Esophagus squamous epithelium (tissue), 5 donors: ENCODE measurements at regions not wholly inside any gene's neighbourhood (a gene's known extent, or its start where the extent isn't known, plus 50 kb on each side); places are given as distances from the start of the nearest gene placed in this dataset.

Source experiments
- DNase-seq: peaks from one replicate; lab custom pipeline; 2025; lab: John Stamatoyannopoulos, UW
- H3K27ac ChIP-seq, 4 donors: fragments of 200-600 bp; sonication (generic); one replicate each; pipeline ENCODE4 v1.5.1; 2016 to 2019; ENCODE audit warnings: mild to moderate bottlenecking in 1 of 4
- H3K27me3 ChIP-seq, 4 donors: fragments of 200-600 bp; sonication (generic); 1 replicate in 3 of 4; 2 replicates in 1 of 4; pipeline versions ENCODE4 v1.5.1 to v1.6.0; 2017 to 2021; ENCODE audit warnings: antibody characterized with exemption in 1 of 4
- H3K36me3 ChIP-seq, 3 donors: fragments of 200-600 bp; sonication (generic); one replicate each; pipeline ENCODE4 v1.5.1; 2016 to 2019
- H3K4me1 ChIP-seq, 3 donors: fragments of 200-600 bp; sonication (generic); one replicate each; pipeline ENCODE4 v1.5.1; 2017 to 2019
- H3K4me3 ChIP-seq, 4 donors: fragments of 200-600 bp; sonication (generic); 1 replicate in 3 of 4; 2 replicates in 1 of 4; pipeline ENCODE4 v1.5.1; 2016 to 2019; ENCODE audit warnings: mild to moderate bottlenecking in 2 of 4, moderate library complexity in 1 of 4
- H3K9me3 ChIP-seq, 3 donors: fragments of 200-600 bp; sonication (generic); one replicate each; pipeline ENCODE4 v1.5.1; 2016 to 2019
- CTCF ChIP-seq, 6 experiments: fragments of 450-650 bp in 4 of 6; fragments of 200-600 bp in 2 of 6; sonication (generic) in 2 of 6; IDR thresholded peaks; one replicate each; pipeline ENCODE4 v1.5.1; 2016 to 2019; ENCODE audit warnings: antibody characterized with exemption in 6 of 6, mild to moderate bottlenecking in 4 of 6, moderate library complexity in 4 of 6
- POLR2A ChIP-seq, 4 donors: fragments of 450-650 bp; IDR thresholded peaks; one replicate each; pipeline ENCODE4 v1.6.1; 2017; ENCODE audit warnings: antibody characterized with exemption in 4 of 4, mild to moderate bottlenecking in 4 of 4, moderate library complexity in 3 of 4
- WGBS, 2 donors: methylation state at CpG; one replicate each; pipeline ENCODE4 v1.1.5; 2018; 5-methylcytosine and 5-hydroxymethylcytosine counted together
- intact Hi-C: fragments of 100-400 bp; cut with DNase I; formaldehyde crosslinking; loops from one replicate; pipeline ENCODE4 v1.15.0; 2022
- donor health status: DM: yes; HTN: yes; CAD: no.

GRCh38 chr16:73412416-73412815, 364.5 kb upstream of the ZFHX3 start:
- intact Hi-C loops = no loop called here
- WGBS, 2 donors = 80 to 86% methylated on average over 7 of the region's 7 CpGs
- H3K36me3 ChIP-seq = no peaks in the 10 kb centered on the region
- H3K4me1 ChIP-seq = no peaks in the 10 kb centered on the region
- no peaks in the 10 kb centered on the region for H3K27me3 ChIP-seq
- no peaks in the 10 kb centered on the region for H3K9me3 ChIP-seq
- TF ChIP-seq POLR2A (IDR thresholded peaks at IDR 0.05) (no peak), CTCF (IDR thresholded peaks at IDR 0.05) (no peak)
- H3K4me3 ChIP-seq = no peak overlapping the region
- no peak overlapping the region for H3K27ac ChIP-seq
- no peak for DNase-seq

- no peak overlapping the region for H3K27ac ChIP-seq
- no peaks in the 10 kb centered on the region for H3K27me3 ChIP-seq
- H3K4me3 ChIP-seq = no peak overlapping the region
- intact Hi-C loops = no loop called here
- WGBS, 2 donors = 83 to 89% methylated on average over 6 of the region's 6 CpGs
- no peaks in the 10 kb centered on the region for H3K9me3 ChIP-seq
- H3K36me3 ChIP-seq = no peaks in the 10 kb centered on the region
- H3K4me1 ChIP-seq = no peaks in the 10 kb centered on the region
- no peak for TF ChIP-seq CTCF (IDR thresholded peaks at IDR 0.05)
- TF ChIP-seq POLR2A (IDR thresholded peaks at IDR 0.05) = no peak
- DNase-seq = no peak
Observed at GRCh38 chr16:73408716-73409115, 360.8 kb upstream of the ZFHX3 start.

DNA sequence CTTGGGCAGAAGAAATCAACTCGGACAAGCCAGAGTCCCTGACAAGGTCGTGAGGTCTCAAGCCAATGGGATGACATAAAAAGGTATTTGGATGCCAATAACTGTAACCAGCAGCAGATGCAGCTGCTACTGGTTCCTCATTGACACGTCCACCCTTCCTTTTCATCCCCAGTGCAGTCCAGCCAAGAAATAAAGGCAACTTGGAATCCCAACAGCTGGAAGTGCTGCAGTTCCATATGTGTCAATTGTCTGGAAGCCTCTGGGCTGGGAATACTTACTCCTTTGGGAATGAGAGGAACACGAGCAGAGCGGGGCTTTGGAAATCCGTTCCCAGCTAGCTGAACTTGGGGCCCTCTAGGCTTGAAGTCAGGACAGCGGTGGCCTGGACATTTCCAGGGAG, 360.4 kb upstream of the ZFHX3 start:
- Histone ChIP-seq H3K4me1 (no peaks in the 10 kb centered on the region), H3K36me3 (no peaks in the 10 kb centered on the region), H3K9me3 (no peaks in the 10 kb centered on the region), H3K27me3 (no peaks in the 10 kb centered on the region), H3K27ac (no peak overlapping the region), H3K4me3 (no peak overlapping the region)
- TF ChIP-seq CTCF (IDR thresholded peaks at IDR 0.05) = no peak
- no peak for TF ChIP-seq POLR2A (IDR thresholded peaks at IDR 0.05)
- no peak for DNase-seq
- 57 to 59% methylated on average over 5 of the region's 7 CpGs for WGBS, 2 donors
- intact Hi-C loops = no loop called here

DNA sequence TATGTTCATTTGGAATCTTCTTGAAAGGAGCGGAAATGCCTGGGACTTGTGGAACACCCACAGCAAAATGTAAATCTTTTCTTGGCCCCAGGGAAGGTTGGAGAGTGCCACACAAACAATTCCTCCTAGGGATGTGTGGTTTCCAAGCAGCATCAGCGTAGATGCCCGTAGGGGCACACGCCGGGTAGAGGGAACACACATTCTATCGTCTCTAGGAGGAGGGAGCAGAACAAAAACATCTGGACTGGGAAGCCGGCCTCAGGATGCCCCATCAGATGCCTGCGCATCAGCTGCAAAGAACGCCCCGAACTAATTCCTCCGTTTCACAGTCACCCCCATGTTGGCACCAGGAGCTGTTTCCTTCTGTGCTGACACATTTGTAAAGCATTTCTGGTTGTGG, 357.9 kb upstream of the ZFHX3 start:
- 69 to 71% methylated on average over 4 to 11 of the region's 11 CpGs for WGBS, 2 donors
- no peaks in the 10 kb centered on the region for H3K9me3 ChIP-seq
- no peak overlapping the region for H3K27ac ChIP-seq
- DNase-seq = no peak
- no peak for TF ChIP-seq CTCF (IDR thresholded peaks at IDR 0.05)
- no peak for TF ChIP-seq POLR2A (IDR thresholded peaks at IDR 0.05)
- no peaks in the 10 kb centered on the region for H3K27me3 ChIP-seq
- H3K4me3 ChIP-seq = no peak overlapping the region
- intact Hi-C loops = no loop called here
- H3K4me1 ChIP-seq = no peaks in the 10 kb centered on the region
- no peaks in the 10 kb centered on the region for H3K36me3 ChIP-seq

DNA sequence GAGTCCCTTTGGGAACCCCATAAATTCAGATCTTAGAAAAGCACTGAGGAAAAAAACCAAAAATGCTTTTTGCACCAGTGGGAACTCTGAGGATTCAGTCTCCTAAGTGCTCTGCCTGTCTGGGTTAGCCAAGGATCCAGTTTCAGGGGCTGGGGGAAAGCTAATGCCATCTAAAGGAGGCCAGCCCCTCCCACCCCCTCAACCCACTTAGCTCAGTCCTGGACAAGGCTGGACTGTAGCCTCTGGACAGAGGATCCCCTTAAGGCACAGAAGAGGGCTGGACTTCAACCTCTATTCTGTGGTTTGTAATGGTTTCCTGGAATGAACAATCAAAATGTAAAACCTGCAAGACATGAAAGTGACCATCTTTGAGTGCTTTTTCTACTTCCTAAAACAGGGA, 356.1 kb upstream of the ZFHX3 start:
- Histone ChIP-seq H3K36me3 (no peaks in the 10 kb centered on the region), H3K27ac (no peak overlapping the region), H3K9me3 (no peaks in the 10 kb centered on the region), H3K4me3 (no peak overlapping the region), H3K4me1 (no peaks in the 10 kb centered on the region), H3K27me3 (no peaks in the 10 kb centered on the region)
- intact Hi-C loops = no loop called here
- no peak for DNase-seq
- TF ChIP-seq POLR2A (IDR thresholded peaks at IDR 0.05) (no peak), CTCF (IDR thresholded peaks at IDR 0.05) (no peak)
